SU-DHL-6 (cell line): ENCODE measurements at regions not wholly inside any gene's neighbourhood (a gene's known extent, or its start where the extent isn't known, plus 50 kb on each side); places are given as distances from the start of the nearest gene placed in this dataset.

Experiments used
- H2AFZ ChIP-seq: fragments of 200-600 bp; sonication (generic); 2 replicates; pipeline ENCODE4 v1.6.1; 2014; ENCODE audit warnings: low read depth, mild to moderate bottlenecking, moderate library complexity, mixed read lengths, antibody characterized with exemption, low read length; ENCODE audit not compliant: severe bottlenecking
- H3F3A ChIP-seq: fragments of 200-600 bp; shearing (Covaris generic); 2 replicates; pipeline ENCODE4 v1.6.0; 2016; ENCODE audit warnings: antibody characterized with exemption, mild to moderate bottlenecking; ENCODE audit not compliant: insufficient read depth
- H3K27ac ChIP-seq: fragments of 200-600 bp; sonication (generic); 2 replicates; pipeline ENCODE4 v1.5.1; 2016; ENCODE audit warnings: low read depth, mild to moderate bottlenecking, low read length, moderate library complexity, mixed read lengths
- H3K27me3 ChIP-seq: fragments of 200-600 bp; sonication (generic), shearing (Covaris generic); 2 replicates; pipeline ENCODE4 v1.6.0; 2014; ENCODE audit warnings: mild to moderate bottlenecking, low read length
- H3K36me3 ChIP-seq: fragments of 200-600 bp; sonication (generic); 2 replicates; pipeline ENCODE4 v1.6.1; 2014; ENCODE audit warnings: mild to moderate bottlenecking, low read length, mixed read lengths
- H3K4me2 ChIP-seq: fragments of 300-600, 200-600 bp; shearing (Covaris generic), sonication (generic); 2 replicates; pipeline ENCODE4 v1.6.0; 2014; ENCODE audit warnings: low read length, low read depth, mild to moderate bottlenecking; ENCODE audit not compliant: poor library complexity, severe bottlenecking
- H3K4me3 ChIP-seq: fragments of 200-600 bp; sonication (generic); 2 replicates; pipeline ENCODE4 v1.5.1; 2014; ENCODE audit warnings: antibody characterized with exemption, low read length, mild to moderate bottlenecking, mixed read lengths; ENCODE audit not compliant: insufficient read depth, poor library complexity, severe bottlenecking
- H3K79me2 ChIP-seq: fragments of 200-600 bp; sonication (generic); 2 replicates; pipeline ENCODE4 v1.6.1; 2014; ENCODE audit warnings: mild to moderate bottlenecking, low read length, moderate library complexity; ENCODE audit not compliant: insufficient read depth
- H3K9ac ChIP-seq: fragments of 200-600 bp; sonication (generic); 2 replicates; pipeline ENCODE4 v1.7.0; 2014; ENCODE audit warnings: mild to moderate bottlenecking, low read length
- H3K9me2 ChIP-seq: fragments of 200-600 bp; sonication (generic); replicated peaks from 2 replicates; pipeline ENCODE4 v1.6.1; 2014; ENCODE audit warnings: low read length; ENCODE audit not compliant: insufficient read depth
- H3K9me3 ChIP-seq: fragments of 200-600 bp; sonication (generic); 2 replicates; pipeline ENCODE4 v1.6.1; 2014; ENCODE audit warnings: low read length, mixed read lengths; ENCODE audit not compliant: insufficient read depth
- H4K20me1 ChIP-seq: fragments of 200-600 bp; sonication (generic); 2 replicates; pipeline ENCODE4 v1.6.1; 2014; ENCODE audit warnings: low read depth, mild to moderate bottlenecking, antibody characterized with exemption, low read length, moderate library complexity, mixed read lengths
- EZH2phosphoT487 ChIP-seq: fragments of 200-600 bp; sonication (generic), shearing (Covaris generic); conservative IDR thresholded peaks from 2 replicates; pipeline ENCODE4 v1.6.1; 2018; ENCODE audit warnings: mild to moderate bottlenecking, antibody characterized with exemption, low read length, moderate library complexity, mixed read lengths
- TF ChIP-seq, protein P1 (sequence below): fragments of 200-600 bp; sonication (generic); IDR thresholded peaks from one replicate; pipeline ENCODE4 v1.5.1; 2017; ENCODE audit warnings: antibody characterized with exemption, mild to moderate bottlenecking, low read length, moderate library complexity; ENCODE audit not compliant: insufficient read depth, poor library complexity, severe bottlenecking

- no peak overlapping the region for H2AFZ ChIP-seq
- no peak overlapping the region for H3K4me3 ChIP-seq
- H3K27ac ChIP-seq = no peak overlapping the region
- H3K4me2 ChIP-seq = no peak overlapping the region
- no peaks in the 10 kb centered on the region for H3K27me3 ChIP-seq
- no peaks in the 10 kb centered on the region for H4K20me1 ChIP-seq
- no peak overlapping the region for H3K9ac ChIP-seq
- H3K79me2 ChIP-seq = no peaks in the 10 kb centered on the region
- no peaks in the 10 kb centered on the region for H3K9me3 ChIP-seq
- no peak for TF ChIP-seq EZH2phosphoT487
- TF ChIP-seq, protein P1, sequence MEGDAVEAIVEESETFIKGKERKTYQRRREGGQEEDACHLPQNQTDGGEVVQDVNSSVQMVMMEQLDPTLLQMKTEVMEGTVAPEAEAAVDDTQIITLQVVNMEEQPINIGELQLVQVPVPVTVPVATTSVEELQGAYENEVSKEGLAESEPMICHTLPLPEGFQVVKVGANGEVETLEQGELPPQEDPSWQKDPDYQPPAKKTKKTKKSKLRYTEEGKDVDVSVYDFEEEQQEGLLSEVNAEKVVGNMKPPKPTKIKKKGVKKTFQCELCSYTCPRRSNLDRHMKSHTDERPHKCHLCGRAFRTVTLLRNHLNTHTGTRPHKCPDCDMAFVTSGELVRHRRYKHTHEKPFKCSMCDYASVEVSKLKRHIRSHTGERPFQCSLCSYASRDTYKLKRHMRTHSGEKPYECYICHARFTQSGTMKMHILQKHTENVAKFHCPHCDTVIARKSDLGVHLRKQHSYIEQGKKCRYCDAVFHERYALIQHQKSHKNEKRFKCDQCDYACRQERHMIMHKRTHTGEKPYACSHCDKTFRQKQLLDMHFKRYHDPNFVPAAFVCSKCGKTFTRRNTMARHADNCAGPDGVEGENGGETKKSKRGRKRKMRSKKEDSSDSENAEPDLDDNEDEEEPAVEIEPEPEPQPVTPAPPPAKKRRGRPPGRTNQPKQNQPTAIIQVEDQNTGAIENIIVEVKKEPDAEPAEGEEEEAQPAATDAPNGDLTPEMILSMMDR = no peak
- H3K36me3 ChIP-seq = no peaks in the 10 kb centered on the region
- H3F3A ChIP-seq = no peaks in the 10 kb centered on the region
- H3K9me2 ChIP-seq = no peaks in the 10 kb centered on the region
Observed at GRCh38 chr17:12596961-12597360, 68.7 kb upstream of the MYOCD start.

DNA sequence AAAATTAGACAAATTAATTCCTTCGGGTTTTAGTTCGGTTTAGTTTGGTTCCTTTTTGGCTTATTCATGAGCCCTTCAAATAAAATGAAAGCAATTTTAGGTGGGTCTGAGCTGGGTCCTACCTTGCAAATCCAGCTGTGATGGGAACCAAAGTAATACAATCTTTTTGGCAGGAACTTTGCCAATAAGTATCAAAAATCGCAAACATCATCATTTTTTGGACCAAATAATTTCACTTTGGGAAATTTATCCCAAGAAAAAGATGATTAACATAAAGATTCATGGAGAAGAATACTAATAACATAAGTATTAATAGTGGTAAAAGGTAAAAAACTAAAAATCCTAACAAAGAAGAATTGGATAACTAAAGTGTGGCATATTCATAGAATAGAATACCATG is 67.8 kb upstream of the MYOCD start:
- no peak overlapping the region for H3K9ac ChIP-seq
- no peak overlapping the region for H3K4me2 ChIP-seq
- H3K4me3 ChIP-seq = no peak overlapping the region
- H3K36me3 ChIP-seq = no peaks in the 10 kb centered on the region
- H4K20me1 ChIP-seq = no peaks in the 10 kb centered on the region
- H3K27me3 ChIP-seq = no peaks in the 10 kb centered on the region
- no peaks in the 10 kb centered on the region for H3K79me2 ChIP-seq
- H3K27ac ChIP-seq = no peak overlapping the region
- H3F3A ChIP-seq = no peaks in the 10 kb centered on the region
- H3K9me2 ChIP-seq = no peaks in the 10 kb centered on the region
- TF ChIP-seq, protein P1 = no peak
- no peak for TF ChIP-seq EZH2phosphoT487
- H3K9me3 ChIP-seq = no peaks in the 10 kb centered on the region
- no peak overlapping the region for H2AFZ ChIP-seq

- H3K4me2 ChIP-seq = no peak overlapping the region
- H3F3A ChIP-seq = no peaks in the 10 kb centered on the region
- H2AFZ ChIP-seq = no peak overlapping the region
- no peaks in the 10 kb centered on the region for H3K9me2 ChIP-seq
- no peak overlapping the region for H3K9ac ChIP-seq
- no peak overlapping the region for H3K27ac ChIP-seq
- no peaks in the 10 kb centered on the region for H4K20me1 ChIP-seq
- H3K9me3 ChIP-seq = no peaks in the 10 kb centered on the region
- H3K27me3 ChIP-seq = no peaks in the 10 kb centered on the region
- no peaks in the 10 kb centered on the region for H3K79me2 ChIP-seq
- H3K4me3 ChIP-seq = no peak overlapping the region
- H3K36me3 ChIP-seq = no peaks in the 10 kb centered on the region
- TF ChIP-seq, protein P1 = no peak
- no peak for TF ChIP-seq EZH2phosphoT487
Observed at GRCh38 chr17:12599186-12599920, 66.3 kb upstream of the MYOCD start.
